Spleen (tissue), 7 donors: ENCODE measurements at regions not wholly inside any gene's neighbourhood (a gene's known extent, or its start where the extent isn't known, plus 50 kb on each side); places are given as distances from the start of the nearest gene placed in this dataset.
"Not testable (repeated sequence)": the region's sequence is repeated elsewhere in the genome, so short reads cannot be mapped to it uniquely, and the experiment has no call there.

Source experiments
- CTCF ChIP-seq, 11 experiments: fragments of 200-600 bp in 7 of 11; fragments of 450-650 bp in 4 of 11; sonication (generic) in 4 of 11; IDR thresholded peaks in 8 of 11; conservative IDR thresholded peaks in 3 of 11; 1 replicate in 7 of 11; 2 replicates in 4 of 11; pipeline versions ENCODE4 v1.4.0 to v1.8.0; 2016 to 2021; ENCODE audit warnings: antibody characterized with exemption in 11 of 11, inconsistent platforms in 4 of 11, mild to moderate bottlenecking in 1 of 11
- POLR2AphosphoS5 ChIP-seq, 3 donors: sonication (generic); formaldehyde crosslinking; IDR thresholded peaks; one replicate each; pipeline ENCODE4 v1.5.1; 2017; ENCODE audit warnings: antibody characterized with exemption in 3 of 3
- donor health status: DM: no; HTN: no; CAD: no; lungs with moderate emphysema.
- donor health status: DM: no; HTN: no; CAD: no.
- donor health status: DM: no; HTN: no; CAD: no.

- not testable (repeated sequence) for TF ChIP-seq CTCF (IDR thresholded peaks at IDR 0.05 in 8 of 11, conservative IDR thresholded peaks at IDR 0.05 in 3 of 11); POLR2AphosphoS5 (IDR thresholded peaks at IDR 0.05)
Observed at GRCh38 chr6:157750973-157751372, 72.1 kb upstream of the SNX9 start.
